ENCODE measurements at regions not wholly inside any gene's neighbourhood (a gene's known extent, or its start where the extent isn't known, plus 50 kb on each side); places are given as distances from the start of the nearest gene placed in this dataset.

DNA sequence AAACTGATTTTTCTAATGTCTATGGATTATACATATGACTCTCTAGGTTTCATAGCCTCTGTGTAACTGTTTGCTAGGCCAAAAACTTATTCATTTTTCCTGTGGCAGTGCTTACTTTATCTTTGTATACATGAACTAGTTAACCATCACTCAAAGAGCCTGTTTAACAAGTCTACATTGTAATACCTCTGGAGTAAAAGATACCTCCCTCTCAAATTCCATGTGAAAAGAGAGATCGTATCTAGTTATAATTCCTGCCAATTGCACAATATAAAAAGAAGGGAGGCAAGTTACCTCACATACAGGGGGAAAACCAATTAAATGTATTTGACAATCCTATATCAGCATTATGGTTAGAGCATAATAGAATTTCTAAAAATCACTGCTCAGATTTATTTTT, 271.9 kb upstream of the ST8SIA4 start:
- Histone ChIP-seq H3K27me3 (no peaks in the 10 kb centered on the region), H3K27ac (no peak overlapping the region), H3K36me3 (replicated peaks in 1 of 2) (no peaks in the 10 kb centered on the region), H3K4me1 (replicated peaks in 1 of 2) (no peaks in the 10 kb centered on the region), H3K4me3 (no peak overlapping the region), H3K9me3 (replicated peaks in 1 of 3) (no peaks in the 10 kb centered on the region)
- intact Hi-C loops (cut with DNase I), result no loop called here
- DNase-seq, result no peak
- 82 to 95% (median 89%) methylated on average over 1 of the region's 1 CpG for WGBS, 4 donors
- TF ChIP-seq CTCF (IDR thresholded peaks at IDR 0.05) (no peak), POLR2A (IDR thresholded peaks at IDR 0.05) (no peak)

GRCh38 chr5:101163088-101163487, 260.0 kb upstream of the ST8SIA4 start:
- Histone ChIP-seq H3K27ac (no peak overlapping the region), H3K36me3 (replicated peaks in 1 of 2) (no peaks in the 10 kb centered on the region), H3K27me3 (no peaks in the 10 kb centered on the region), H3K4me3 (no peak overlapping the region), H3K9me3 (replicated peaks in 1 of 3) (no peaks in the 10 kb centered on the region), H3K4me1 (replicated peaks in 1 of 2) (no peaks in the 10 kb centered on the region)
- no peak for DNase-seq
- intact Hi-C loops (cut with DNase I), result no loop called here
- WGBS, 4 donors, result 82 to 95% (median 86%) methylated on average over 1 to 4 of the region's 4 CpGs
- TF ChIP-seq CTCF (IDR thresholded peaks at IDR 0.05) (no peak), POLR2A (IDR thresholded peaks at IDR 0.05) (no peak)

DNA sequence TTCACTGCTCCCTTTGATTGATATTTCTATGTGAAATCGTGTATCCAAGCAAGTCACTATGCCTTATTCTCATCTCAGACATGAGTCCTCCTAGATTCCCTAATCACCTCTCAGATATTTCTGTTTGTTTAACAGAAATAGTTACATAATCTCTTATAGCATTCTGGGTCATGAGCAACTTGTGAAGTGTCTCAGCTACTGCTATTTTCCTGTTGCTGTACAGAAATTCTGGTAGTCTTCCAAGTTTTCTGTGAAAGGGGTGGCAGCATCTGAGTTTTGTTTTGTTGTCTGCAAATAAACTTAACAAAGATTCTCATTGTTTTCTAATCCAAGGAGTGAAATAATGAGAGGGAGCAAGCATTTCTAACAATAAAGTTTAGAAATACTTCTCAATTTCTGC, 256.9 kb upstream of the ST8SIA4 start:
- Histone ChIP-seq H3K36me3 (replicated peaks in 1 of 2) (no peaks in the 10 kb centered on the region), H3K9me3 (replicated peaks in 1 of 3) (no peaks in the 10 kb centered on the region), H3K27ac (no peak overlapping the region), H3K4me3 (no peak overlapping the region), H3K27me3 (no peaks in the 10 kb centered on the region), H3K4me1 (replicated peaks in 1 of 2) (no peaks in the 10 kb centered on the region)
- DNase-seq, result no peak
- 46 to 64% (median 57%) methylated on average over 1 of the region's 1 CpG for WGBS, 4 donors
- intact Hi-C loops (cut with DNase I), result no loop called here
- no peak for TF ChIP-seq CTCF (IDR thresholded peaks at IDR 0.05)

- DNase-seq, result no peak
- intact Hi-C loops (cut with DNase I), result no loop called here
These were observed 255.9 kb upstream of the ST8SIA4 start for GRCh38 chr5:101159006-101159405.

More at GRCh38 chr5:101159006-101159405, 255.9 kb upstream of the ST8SIA4 start:
- WGBS, 4 donors, result 62 to 81% (median 76%) methylated on average over 2 of the region's 2 CpGs
- no peaks in the 10 kb centered on the region for H3K4me1 ChIP-seq (replicated peaks in 1 of 2)
- H3K36me3 ChIP-seq (replicated peaks in 1 of 2), result no peaks in the 10 kb centered on the region
- H3K27me3 ChIP-seq, result no peaks in the 10 kb centered on the region
- H3K4me3 ChIP-seq, result no peak overlapping the region
- no peak overlapping the region for H3K27ac ChIP-seq
- TF ChIP-seq CTCF (IDR thresholded peaks at IDR 0.05) (no peak), POLR2A (IDR thresholded peaks at IDR 0.05) (no peak)
- no peaks in the 10 kb centered on the region for H3K9me3 ChIP-seq (replicated peaks in 1 of 3)

Measured in adrenal gland (tissue), 9 donors.